A549 (cell line): ENCODE measurements at regions not wholly inside any gene's neighbourhood (a gene's known extent, or its start where the extent isn't known, plus 50 kb on each side); places are given as distances from the start of the nearest gene placed in this dataset.

ENCODE experiments used
- CEBPB ChIP-seq, 2 experiments: fragments of >200 bp in 1 of 2; sonication (Bioruptor Twin) in 1 of 2; formaldehyde crosslinking in 1 of 2; IDR thresholded peaks; 2 replicates each; pipeline ENCODE4 v1.6.1; 2012 to 2016
- CTCF ChIP-seq: fragments of >200 bp; sonication (Bioruptor Twin); formaldehyde crosslinking; IDR thresholded peaks from 3 replicates; pipeline ENCODE4 v1.5.1; 2016
- EHMT2 ChIP-seq: fragments of 200-600 bp; sonication (generic); IDR thresholded peaks from 2 replicates; pipeline ENCODE4 v1.6.1; 2016; ENCODE audit warnings: antibody characterized with exemption, low read depth, mild to moderate bottlenecking, moderate library complexity
- EP300 ChIP-seq, 2 experiments: fragments of >200 bp; sonication (Bioruptor Twin); formaldehyde crosslinking; IDR thresholded peaks; 2 replicates in 1 of 2; 3 replicates in 1 of 2; pipeline ENCODE4 v1.6.1; 2016 to 2017
- ESRRA ChIP-seq: fragments of 150-350 bp; IDR thresholded peaks from 2 replicates; pipeline ENCODE4 v1.6.1; 2014; ENCODE audit warnings: mild to moderate bottlenecking, low read length, borderline replicate concordance
- GATA3 ChIP-seq: IDR thresholded peaks from 2 replicates; pipeline ENCODE4 v1.6.1; 2012; ENCODE audit warnings: borderline replicate concordance
- JUN ChIP-seq, 2 experiments: fragments of >200 bp; sonication (Bioruptor Twin); formaldehyde crosslinking; IDR thresholded peaks; 2 replicates in 1 of 2; 3 replicates in 1 of 2; pipeline ENCODE4 v1.6.1; 2016 to 2017
- POLR2A ChIP-seq: IDR thresholded peaks from 2 replicates; pipeline ENCODE4 v1.6.1; 2012; ENCODE audit warnings: mild to moderate bottlenecking, low read length
- POLR2AphosphoS2 ChIP-seq: conservative IDR thresholded peaks from 2 replicates; pipeline ENCODE4 v1.6.1; 2012; ENCODE audit warnings: low read length, improper control_type of control experiment, inconsistent platforms
- RCOR1 ChIP-seq: fragments of 150-350 bp; IDR thresholded peaks from 2 replicates; pipeline ENCODE4 v1.6.1; 2014; ENCODE audit warnings: antibody characterized with exemption, low read length, low read depth
- TF ChIP-seq, protein P1 (sequence below): fragments of 150-350 bp; IDR thresholded peaks from 2 replicates; pipeline ENCODE4 v1.6.1; 2014; ENCODE audit warnings: low read depth, mild to moderate bottlenecking, low read length
- TF ChIP-seq, protein P2 (sequence below): fragments of 200-600 bp; sonication (generic); IDR thresholded peaks from 2 replicates; pipeline ENCODE4 v1.6.1; 2016; ENCODE audit warnings: antibody characterized with exemption, mild to moderate bottlenecking, moderate library complexity
- TF ChIP-seq, protein P3 (sequence below): fragments of 450-650 bp; IDR thresholded peaks from 2 replicates; pipeline ENCODE4 v1.6.1; 2014; ENCODE audit warnings: antibody characterized with exemption

- no peak for TF ChIP-seq JUN (IDR thresholded peaks at IDR 0.05)
- no peak for TF ChIP-seq CTCF
- no peak for TF ChIP-seq EHMT2
- no peak for TF ChIP-seq CEBPB (IDR thresholded peaks at IDR 0.05)
- TF ChIP-seq EP300 (IDR thresholded peaks at IDR 0.05): no peak
- TF ChIP-seq GATA3: no peak
- TF ChIP-seq, protein P1, sequence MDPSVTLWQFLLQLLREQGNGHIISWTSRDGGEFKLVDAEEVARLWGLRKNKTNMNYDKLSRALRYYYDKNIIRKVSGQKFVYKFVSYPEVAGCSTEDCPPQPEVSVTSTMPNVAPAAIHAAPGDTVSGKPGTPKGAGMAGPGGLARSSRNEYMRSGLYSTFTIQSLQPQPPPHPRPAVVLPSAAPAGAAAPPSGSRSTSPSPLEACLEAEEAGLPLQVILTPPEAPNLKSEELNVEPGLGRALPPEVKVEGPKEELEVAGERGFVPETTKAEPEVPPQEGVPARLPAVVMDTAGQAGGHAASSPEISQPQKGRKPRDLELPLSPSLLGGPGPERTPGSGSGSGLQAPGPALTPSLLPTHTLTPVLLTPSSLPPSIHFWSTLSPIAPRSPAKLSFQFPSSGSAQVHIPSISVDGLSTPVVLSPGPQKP: no peak
- TF ChIP-seq POLR2A: no peak
- TF ChIP-seq ESRRA: no peak
- TF ChIP-seq POLR2AphosphoS2: no peak
- no peak for TF ChIP-seq RCOR1
- TF ChIP-seq, protein P2, sequence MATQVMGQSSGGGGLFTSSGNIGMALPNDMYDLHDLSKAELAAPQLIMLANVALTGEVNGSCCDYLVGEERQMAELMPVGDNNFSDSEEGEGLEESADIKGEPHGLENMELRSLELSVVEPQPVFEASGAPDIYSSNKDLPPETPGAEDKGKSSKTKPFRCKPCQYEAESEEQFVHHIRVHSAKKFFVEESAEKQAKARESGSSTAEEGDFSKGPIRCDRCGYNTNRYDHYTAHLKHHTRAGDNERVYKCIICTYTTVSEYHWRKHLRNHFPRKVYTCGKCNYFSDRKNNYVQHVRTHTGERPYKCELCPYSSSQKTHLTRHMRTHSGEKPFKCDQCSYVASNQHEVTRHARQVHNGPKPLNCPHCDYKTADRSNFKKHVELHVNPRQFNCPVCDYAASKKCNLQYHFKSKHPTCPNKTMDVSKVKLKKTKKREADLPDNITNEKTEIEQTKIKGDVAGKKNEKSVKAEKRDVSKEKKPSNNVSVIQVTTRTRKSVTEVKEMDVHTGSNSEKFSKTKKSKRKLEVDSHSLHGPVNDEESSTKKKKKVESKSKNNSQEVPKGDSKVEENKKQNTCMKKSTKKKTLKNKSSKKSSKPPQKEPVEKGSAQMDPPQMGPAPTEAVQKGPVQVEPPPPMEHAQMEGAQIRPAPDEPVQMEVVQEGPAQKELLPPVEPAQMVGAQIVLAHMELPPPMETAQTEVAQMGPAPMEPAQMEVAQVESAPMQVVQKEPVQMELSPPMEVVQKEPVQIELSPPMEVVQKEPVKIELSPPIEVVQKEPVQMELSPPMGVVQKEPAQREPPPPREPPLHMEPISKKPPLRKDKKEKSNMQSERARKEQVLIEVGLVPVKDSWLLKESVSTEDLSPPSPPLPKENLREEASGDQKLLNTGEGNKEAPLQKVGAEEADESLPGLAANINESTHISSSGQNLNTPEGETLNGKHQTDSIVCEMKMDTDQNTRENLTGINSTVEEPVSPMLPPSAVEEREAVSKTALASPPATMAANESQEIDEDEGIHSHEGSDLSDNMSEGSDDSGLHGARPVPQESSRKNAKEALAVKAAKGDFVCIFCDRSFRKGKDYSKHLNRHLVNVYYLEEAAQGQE: no peak
- TF ChIP-seq, protein P3, sequence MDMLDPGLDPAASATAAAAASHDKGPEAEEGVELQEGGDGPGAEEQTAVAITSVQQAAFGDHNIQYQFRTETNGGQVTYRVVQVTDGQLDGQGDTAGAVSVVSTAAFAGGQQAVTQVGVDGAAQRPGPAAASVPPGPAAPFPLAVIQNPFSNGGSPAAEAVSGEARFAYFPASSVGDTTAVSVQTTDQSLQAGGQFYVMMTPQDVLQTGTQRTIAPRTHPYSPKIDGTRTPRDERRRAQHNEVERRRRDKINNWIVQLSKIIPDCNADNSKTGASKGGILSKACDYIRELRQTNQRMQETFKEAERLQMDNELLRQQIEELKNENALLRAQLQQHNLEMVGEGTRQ: no peak
Observed at GRCh38 chr4:127370604-127371003, 262.2 kb upstream of the INTU start.
